Osteocyte (in vitro differentiated cells): ENCODE measurements at regions not wholly inside any gene's neighbourhood (a gene's known extent, or its start where the extent isn't known, plus 50 kb on each side); places are given as distances from the start of the nearest gene placed in this dataset.

Experiments
- DNase-seq: peaks from one replicate; pipeline ENCODE4 v3.0.0; 2021; ENCODE audit warnings: mixed read lengths; ENCODE audit not compliant: unreplicated experiment; ENCODE audit errors: extremely low spot score
- H3K27ac Mint-ChIP-seq: one replicate; pipeline ENCODE4 v1.8.0; 2021; ENCODE audit warnings: mild to moderate bottlenecking, mixed read lengths; ENCODE audit not compliant: unreplicated experiment
- H3K27me3 Mint-ChIP-seq: one replicate; pipeline ENCODE4 v1.8.0; 2021; ENCODE audit warnings: mixed read lengths; ENCODE audit not compliant: unreplicated experiment
- H3K36me3 Mint-ChIP-seq: one replicate; pipeline ENCODE4 v1.8.0; 2021; ENCODE audit warnings: mixed read lengths; ENCODE audit not compliant: unreplicated experiment
- H3K4me1 Mint-ChIP-seq: one replicate; pipeline ENCODE4 v1.8.0; 2021; ENCODE audit warnings: mixed read lengths; ENCODE audit not compliant: unreplicated experiment
- H3K4me3 Mint-ChIP-seq: one replicate; pipeline ENCODE4 v1.8.0; 2021; ENCODE audit warnings: mild to moderate bottlenecking, moderate library complexity, mixed read lengths; ENCODE audit not compliant: unreplicated experiment
- H3K9me3 Mint-ChIP-seq: one replicate; pipeline ENCODE4 v1.8.0; 2021; ENCODE audit warnings: mixed read lengths; ENCODE audit not compliant: unreplicated experiment
- TF ChIP-seq, protein P1 (sequence below): fragments of 200-600 bp; sonication (generic); IDR thresholded peaks from 2 replicates; pipeline ENCODE4 v1.5.0; 2021; ENCODE audit warnings: antibody characterized with exemption, mild to moderate bottlenecking, moderate library complexity

GRCh38 chr14:53493860-53494259 is 340.7 kb upstream of the DDHD1 start:
- Mint-ChIP-seq H3K27me3 (peaks cover 30% of the 10 kb centered on the region), H3K4me3 (no peak overlapping the region), H3K36me3 (no peaks in the 10 kb centered on the region), H3K9me3 (no peaks in the 10 kb centered on the region), H3K4me1 (peaks cover 6% of the 10 kb centered on the region), H3K27ac (no peak overlapping the region)
- DNase-seq, result no peak
- TF ChIP-seq, protein P1, sequence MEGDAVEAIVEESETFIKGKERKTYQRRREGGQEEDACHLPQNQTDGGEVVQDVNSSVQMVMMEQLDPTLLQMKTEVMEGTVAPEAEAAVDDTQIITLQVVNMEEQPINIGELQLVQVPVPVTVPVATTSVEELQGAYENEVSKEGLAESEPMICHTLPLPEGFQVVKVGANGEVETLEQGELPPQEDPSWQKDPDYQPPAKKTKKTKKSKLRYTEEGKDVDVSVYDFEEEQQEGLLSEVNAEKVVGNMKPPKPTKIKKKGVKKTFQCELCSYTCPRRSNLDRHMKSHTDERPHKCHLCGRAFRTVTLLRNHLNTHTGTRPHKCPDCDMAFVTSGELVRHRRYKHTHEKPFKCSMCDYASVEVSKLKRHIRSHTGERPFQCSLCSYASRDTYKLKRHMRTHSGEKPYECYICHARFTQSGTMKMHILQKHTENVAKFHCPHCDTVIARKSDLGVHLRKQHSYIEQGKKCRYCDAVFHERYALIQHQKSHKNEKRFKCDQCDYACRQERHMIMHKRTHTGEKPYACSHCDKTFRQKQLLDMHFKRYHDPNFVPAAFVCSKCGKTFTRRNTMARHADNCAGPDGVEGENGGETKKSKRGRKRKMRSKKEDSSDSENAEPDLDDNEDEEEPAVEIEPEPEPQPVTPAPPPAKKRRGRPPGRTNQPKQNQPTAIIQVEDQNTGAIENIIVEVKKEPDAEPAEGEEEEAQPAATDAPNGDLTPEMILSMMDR, result no peak

DNA sequence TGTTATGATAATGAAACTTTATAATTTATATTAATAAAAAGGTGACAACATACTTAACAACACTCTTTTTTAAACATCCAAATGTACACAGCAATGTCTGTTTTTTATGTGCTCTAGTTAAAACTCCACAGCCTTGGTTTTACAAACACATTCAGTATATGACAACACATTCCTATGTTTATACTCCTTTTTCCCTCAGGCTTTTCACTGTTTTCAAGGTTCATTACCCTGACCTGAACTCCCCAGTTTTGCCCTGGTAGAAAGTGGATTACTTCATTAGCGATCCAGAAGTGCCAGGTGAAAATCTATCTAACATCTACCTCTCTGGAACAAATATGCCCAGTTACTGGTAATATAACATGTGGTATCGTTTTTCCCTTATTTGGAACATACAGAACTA is 340.2 kb upstream of the DDHD1 start:
- no peak for DNase-seq
- Mint-ChIP-seq H3K4me3 (no peak overlapping the region), H3K36me3 (no peaks in the 10 kb centered on the region), H3K27me3 (peaks cover 27% of the 10 kb centered on the region), H3K27ac (no peak overlapping the region), H3K4me1 (peaks cover 6% of the 10 kb centered on the region), H3K9me3 (no peaks in the 10 kb centered on the region)
- TF ChIP-seq, protein P1, result no peak

DNA sequence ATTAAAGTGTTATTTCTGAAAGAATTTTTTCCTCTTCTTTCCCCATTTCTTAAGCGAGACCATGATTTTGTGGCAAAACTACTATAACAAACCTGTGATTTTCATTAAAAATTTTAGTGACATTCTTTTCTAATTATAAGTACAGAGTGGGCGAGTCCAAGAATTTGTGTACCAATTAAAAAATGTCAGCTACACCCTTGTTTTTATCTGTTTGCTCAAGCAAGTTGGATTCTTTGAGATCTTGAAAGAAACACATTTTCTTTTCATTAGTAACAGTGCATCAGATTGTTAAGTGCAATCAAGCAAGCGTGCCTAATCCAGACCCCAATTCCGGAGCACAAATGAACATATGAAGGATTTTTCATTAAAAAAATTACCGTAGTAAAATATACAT is 338.8 kb upstream of the DDHD1 start:
- H3K36me3 Mint-ChIP-seq, result no peaks in the 10 kb centered on the region
- peaks cover 8% of the 10 kb centered on the region for H3K9me3 Mint-ChIP-seq
- no peak overlapping the region for H3K27ac Mint-ChIP-seq
- H3K4me1 Mint-ChIP-seq, result peaks cover 6% of the 10 kb centered on the region
- no peak overlapping the region for H3K4me3 Mint-ChIP-seq
- H3K27me3 Mint-ChIP-seq, result peaks cover 35% of the 10 kb centered on the region
- TF ChIP-seq, protein P1, result no peak
- DNase-seq, result no peak

DNA sequence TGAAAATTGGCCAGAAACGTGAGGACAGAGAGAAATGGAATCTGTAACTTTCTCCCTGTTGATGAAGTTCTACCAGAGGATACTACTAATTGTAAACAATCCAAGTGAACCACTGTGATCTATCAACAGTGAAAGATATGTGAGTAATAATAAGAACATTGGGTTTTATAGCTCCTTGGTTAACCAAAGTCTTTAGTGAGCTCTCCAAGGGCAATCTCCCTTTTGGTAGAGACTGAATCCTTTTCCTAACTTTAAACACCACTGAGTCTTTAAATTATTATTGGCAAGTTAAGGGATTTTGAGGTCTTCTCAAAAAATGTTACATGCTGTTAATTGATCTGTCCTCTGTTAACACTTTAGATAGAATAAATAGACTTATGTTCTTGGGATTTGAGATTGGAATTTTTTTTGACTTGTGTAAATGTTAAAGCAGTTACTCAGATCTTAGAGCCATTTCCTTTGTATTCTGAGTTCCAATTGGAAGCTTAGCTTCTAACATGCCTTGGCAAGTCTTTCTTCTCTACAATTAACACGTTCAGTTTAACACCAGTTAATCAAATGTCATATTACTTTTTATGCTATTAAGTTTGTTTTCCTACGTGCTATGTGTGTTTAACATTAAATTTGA is 338.2 kb upstream of the DDHD1 start:
- peaks cover 41% of the 10 kb centered on the region for H3K27me3 Mint-ChIP-seq
- peaks cover 8% of the 10 kb centered on the region for H3K9me3 Mint-ChIP-seq
- DNase-seq, result no peak
- no peak overlapping the region for H3K27ac Mint-ChIP-seq
- TF ChIP-seq, protein P1, result no peak
- no peaks in the 10 kb centered on the region for H3K36me3 Mint-ChIP-seq
- peaks cover 6% of the 10 kb centered on the region for H3K4me1 Mint-ChIP-seq
- H3K4me3 Mint-ChIP-seq, result no peak overlapping the region

DNA sequence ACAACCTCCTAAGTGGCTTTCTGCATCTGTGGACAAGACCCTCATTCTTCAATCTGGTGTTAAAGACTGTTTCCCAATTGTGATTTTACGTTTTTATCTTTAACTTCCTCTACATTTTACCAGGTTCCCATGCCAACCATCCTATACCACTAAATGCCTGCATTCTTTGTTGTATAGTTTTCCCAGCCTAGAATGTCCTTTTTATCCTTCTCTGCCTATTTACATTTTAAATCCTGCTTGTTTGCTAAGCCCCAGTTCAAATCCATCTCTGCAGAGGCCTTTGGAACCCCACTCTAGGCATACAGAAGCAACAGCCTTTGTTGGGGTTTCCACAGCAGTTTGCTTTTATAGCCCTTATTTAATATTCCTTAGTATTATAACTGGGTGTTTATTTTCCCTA is 325.1 kb upstream of the DDHD1 start:
- H3K4me1 Mint-ChIP-seq, result no peaks in the 10 kb centered on the region
- TF ChIP-seq, protein P1, result no peak
- H3K27me3 Mint-ChIP-seq, result peaks cover 16% of the 10 kb centered on the region
- H3K4me3 Mint-ChIP-seq, result no peak overlapping the region
- no peak overlapping the region for H3K27ac Mint-ChIP-seq
- H3K9me3 Mint-ChIP-seq, result peaks cover 17% of the 10 kb centered on the region
- DNase-seq, result no peak
- H3K36me3 Mint-ChIP-seq, result no peaks in the 10 kb centered on the region
